Osteoblast (primary cell): ENCODE measurements at regions not wholly inside any gene's neighbourhood (a gene's known extent, or its start where the extent isn't known, plus 50 kb on each side); places are given as distances from the start of the nearest gene placed in this dataset.
A peak's percentile ranks its signal among the peaks of the same experiment; 100 is the strongest.

Experiments used
- DNase-seq: peaks from one replicate; pipeline ENCODE4 v3.0.0; 2011; ENCODE audit warnings: low spot score, mixed read lengths; ENCODE audit not compliant: insufficient read length; ENCODE audit errors: missing footprints
- H2AFZ ChIP-seq: 2 replicates; pipeline ENCODE4 v1.6.0; 2011; ENCODE audit warnings: mild to moderate bottlenecking, low read length
- H3K27ac ChIP-seq: 2 replicates; pipeline ENCODE4 v1.5.1; 2011; ENCODE audit warnings: mild to moderate bottlenecking, low read depth, low read length, moderate library complexity
- H3K27me3 ChIP-seq: 2 replicates; pipeline ENCODE4 v1.6.0; 2012; ENCODE audit warnings: mild to moderate bottlenecking, control low read depth, inconsistent platforms, low read length, moderate library complexity; ENCODE audit not compliant: insufficient read depth
- H3K36me3 ChIP-seq: 2 replicates; pipeline ENCODE4 v1.5.1; 2011; ENCODE audit warnings: mild to moderate bottlenecking, low read length, control low read depth, moderate library complexity; ENCODE audit not compliant: insufficient read depth
- H3K4me1 ChIP-seq: 2 replicates; pipeline ENCODE4 v1.5.1; 2011; ENCODE audit warnings: mild to moderate bottlenecking, low read length, control low read depth, moderate library complexity; ENCODE audit not compliant: insufficient read depth
- H3K4me2 ChIP-seq: 2 replicates; pipeline ENCODE4 v1.6.0; 2011; ENCODE audit warnings: mild to moderate bottlenecking, low read length; ENCODE audit not compliant: insufficient read depth
- H3K4me3 ChIP-seq: fragments of 200-600 bp; sonication (generic); 3 replicates; pipeline ENCODE4 v1.5.1; 2012; ENCODE audit warnings: mild to moderate bottlenecking, low read length, inconsistent platforms; ENCODE audit not compliant: insufficient read depth
- H3K79me2 ChIP-seq: 2 replicates; pipeline ENCODE4 v1.6.0; 2012; ENCODE audit warnings: mild to moderate bottlenecking, low read length, control low read depth, inconsistent platforms; ENCODE audit not compliant: insufficient read depth
- H3K9me3 ChIP-seq: 2 replicates; pipeline ENCODE4 v1.5.1; 2011; ENCODE audit warnings: low read depth, low read length, control low read depth
- H4K20me1 ChIP-seq: 2 replicates; pipeline ENCODE4 v1.6.0; 2012; ENCODE audit warnings: mild to moderate bottlenecking, low read length, control low read depth; ENCODE audit not compliant: insufficient read depth
- TF ChIP-seq, protein P1 (sequence below): IDR thresholded peaks from 2 replicates; pipeline ENCODE4 v1.5.1; 2011; ENCODE audit warnings: mild to moderate bottlenecking, low read depth, low read length, moderate library complexity; ENCODE audit errors: extremely low read depth

DNA sequence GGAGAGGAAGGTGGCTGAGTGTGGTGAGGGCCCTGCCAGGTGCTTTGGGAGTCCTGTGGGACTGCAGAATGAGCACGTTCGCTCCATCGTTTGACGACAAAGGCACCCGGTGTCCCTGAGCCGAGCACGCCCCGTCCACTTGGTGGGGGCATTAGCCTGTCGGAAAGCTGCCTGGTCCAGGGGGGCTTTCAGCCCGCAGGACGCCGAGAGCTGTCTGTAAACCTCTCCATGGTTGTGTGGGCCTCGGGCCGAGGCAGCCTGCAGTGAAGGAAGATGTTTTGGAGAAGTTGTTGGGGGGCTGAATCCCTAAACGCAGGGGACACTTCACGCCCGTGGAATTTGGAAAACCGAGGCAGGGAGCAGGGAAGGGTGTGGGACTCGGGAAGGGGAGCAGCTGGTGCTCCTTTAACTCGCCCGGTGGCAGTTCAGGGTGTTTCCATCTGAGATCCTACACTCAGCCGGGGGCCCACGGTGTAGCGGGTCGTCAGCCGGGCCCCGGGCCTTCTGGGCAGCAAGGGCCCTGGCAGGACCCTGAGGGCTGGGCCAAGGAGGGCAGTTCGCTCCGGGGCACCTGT lies 53.8 kb downstream of the MRPL36 start:
- Histone ChIP-seq H2AFZ (no peak overlapping the region), H4K20me1 (no peaks in the 10 kb centered on the region), H3K4me2 (no peak overlapping the region), H3K27ac (no peak overlapping the region), H3K4me1 (no peaks in the 10 kb centered on the region), H3K36me3 (no peaks in the 10 kb centered on the region), H3K9me3 (no peaks in the 10 kb centered on the region), H3K4me3 (no peak overlapping the region), H3K79me2 (no peaks in the 10 kb centered on the region), H3K27me3 (no peaks in the 10 kb centered on the region)
- peak; percentile 53 for DNase-seq
- TF ChIP-seq, protein P1, sequence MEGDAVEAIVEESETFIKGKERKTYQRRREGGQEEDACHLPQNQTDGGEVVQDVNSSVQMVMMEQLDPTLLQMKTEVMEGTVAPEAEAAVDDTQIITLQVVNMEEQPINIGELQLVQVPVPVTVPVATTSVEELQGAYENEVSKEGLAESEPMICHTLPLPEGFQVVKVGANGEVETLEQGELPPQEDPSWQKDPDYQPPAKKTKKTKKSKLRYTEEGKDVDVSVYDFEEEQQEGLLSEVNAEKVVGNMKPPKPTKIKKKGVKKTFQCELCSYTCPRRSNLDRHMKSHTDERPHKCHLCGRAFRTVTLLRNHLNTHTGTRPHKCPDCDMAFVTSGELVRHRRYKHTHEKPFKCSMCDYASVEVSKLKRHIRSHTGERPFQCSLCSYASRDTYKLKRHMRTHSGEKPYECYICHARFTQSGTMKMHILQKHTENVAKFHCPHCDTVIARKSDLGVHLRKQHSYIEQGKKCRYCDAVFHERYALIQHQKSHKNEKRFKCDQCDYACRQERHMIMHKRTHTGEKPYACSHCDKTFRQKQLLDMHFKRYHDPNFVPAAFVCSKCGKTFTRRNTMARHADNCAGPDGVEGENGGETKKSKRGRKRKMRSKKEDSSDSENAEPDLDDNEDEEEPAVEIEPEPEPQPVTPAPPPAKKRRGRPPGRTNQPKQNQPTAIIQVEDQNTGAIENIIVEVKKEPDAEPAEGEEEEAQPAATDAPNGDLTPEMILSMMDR: no peak

GRCh38 chr5:1745123-1745795 lies 54.4 kb downstream of the MRPL36 start:
- Histone ChIP-seq H3K9me3 (no peaks in the 10 kb centered on the region), H3K4me3 (no peak overlapping the region), H4K20me1 (no peaks in the 10 kb centered on the region), H3K27ac (no peak overlapping the region), H2AFZ (no peak overlapping the region), H3K4me1 (no peaks in the 10 kb centered on the region), H3K79me2 (no peaks in the 10 kb centered on the region), H3K27me3 (no peaks in the 10 kb centered on the region), H3K36me3 (no peaks in the 10 kb centered on the region), H3K4me2 (no peak overlapping the region)
- TF ChIP-seq, protein P1: no peak
- DNase-seq: peak; percentile 73

DNA sequence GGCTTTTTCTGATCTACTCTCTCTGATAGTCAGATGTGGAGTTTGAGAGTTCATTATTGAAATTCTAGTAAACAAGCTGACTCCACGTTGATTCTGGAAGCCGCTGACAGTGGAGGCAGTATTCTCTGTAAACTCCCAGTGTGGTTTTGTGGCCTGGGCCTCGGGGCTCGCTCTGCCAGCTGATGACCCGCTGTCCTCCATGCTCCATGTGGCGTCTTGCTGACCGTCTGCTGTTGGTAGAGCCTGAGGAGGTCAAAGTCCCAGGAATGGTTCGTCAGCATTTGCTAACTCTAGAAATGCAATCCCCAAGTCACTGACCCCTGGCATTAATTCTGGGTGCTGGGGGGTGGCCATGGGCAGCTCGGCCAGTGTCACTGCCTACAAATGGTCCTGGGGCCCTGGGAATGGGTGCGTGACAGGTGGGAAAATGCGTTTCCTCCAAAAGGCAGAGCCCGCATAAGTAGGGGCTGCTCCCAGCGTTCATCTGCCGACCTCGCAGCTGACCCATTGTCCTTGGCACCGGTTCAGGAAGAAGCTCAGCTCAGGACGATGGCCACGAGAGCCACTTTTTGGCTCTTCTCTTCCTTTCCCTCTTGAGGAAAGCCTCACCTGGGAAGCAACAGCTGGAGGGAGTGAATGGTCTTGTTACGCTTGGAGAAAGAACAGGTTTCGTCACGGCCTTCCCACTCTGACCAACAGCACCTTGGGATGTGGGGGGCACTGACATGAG lies 55.1 kb downstream of the MRPL36 start:
- TF ChIP-seq, protein P1: no peak
- Histone ChIP-seq H3K27me3 (no peaks in the 10 kb centered on the region), H3K36me3 (no peaks in the 10 kb centered on the region), H3K9me3 (no peaks in the 10 kb centered on the region), H3K4me2 (no peak overlapping the region), H3K4me3 (no peak overlapping the region), H2AFZ (no peak overlapping the region), H3K4me1 (no peaks in the 10 kb centered on the region), H3K27ac (no peak overlapping the region), H3K79me2 (no peaks in the 10 kb centered on the region), H4K20me1 (no peaks in the 10 kb centered on the region)
- peak; percentile 62 for DNase-seq

DNA sequence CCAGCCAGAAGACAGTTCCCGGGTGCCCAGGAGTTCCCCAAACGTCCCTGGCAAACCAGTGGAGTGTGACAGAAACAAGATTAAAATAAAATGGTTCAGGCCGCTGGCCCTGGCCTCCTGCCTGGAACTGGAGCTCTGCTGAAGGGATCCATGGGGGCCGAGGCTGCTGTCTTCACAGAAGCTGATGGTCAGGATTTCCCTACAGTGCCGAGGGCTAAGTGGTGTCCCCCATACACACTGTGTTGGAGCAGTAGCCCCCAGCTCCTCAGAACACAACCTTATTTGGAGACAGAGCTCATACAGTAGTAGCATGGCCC lies 55.9 kb downstream of the MRPL36 start:
- H3K4me2 ChIP-seq: no peak overlapping the region
- H3K4me3 ChIP-seq: no peak overlapping the region
- H3K4me1 ChIP-seq: no peaks in the 10 kb centered on the region
- H3K9me3 ChIP-seq: no peaks in the 10 kb centered on the region
- H3K27me3 ChIP-seq: no peaks in the 10 kb centered on the region
- TF ChIP-seq, protein P1: no peak
- DNase-seq: no peak
- no peaks in the 10 kb centered on the region for H4K20me1 ChIP-seq
- H2AFZ ChIP-seq: no peak overlapping the region
- H3K27ac ChIP-seq: no peak overlapping the region
- no peaks in the 10 kb centered on the region for H3K79me2 ChIP-seq
- H3K36me3 ChIP-seq: no peaks in the 10 kb centered on the region
